Activated naive CD8-positive, alpha-beta T cell treated with anti-CD3 and anti-CD28 coated beads for 36 hours (primary cell): ENCODE measurements at regions not wholly inside any gene's neighbourhood (a gene's known extent, or its start where the extent isn't known, plus 50 kb on each side); places are given as distances from the start of the nearest gene placed in this dataset.

Source experiments
- DNase-seq: peaks from one replicate; pipeline ENCODE4 v3.0.0; 2021
- H3K27ac Mint-ChIP-seq: one replicate; pipeline ENCODE4 v1.8.0; 2022; ENCODE audit warnings: mild to moderate bottlenecking, moderate library complexity, mixed read lengths
- H3K27me3 Mint-ChIP-seq: one replicate; pipeline ENCODE4 v1.8.0; 2022; ENCODE audit warnings: mild to moderate bottlenecking, mixed read lengths
- H3K36me3 Mint-ChIP-seq: one replicate; pipeline ENCODE4 v1.8.0; 2021; ENCODE audit warnings: mild to moderate bottlenecking, mixed read lengths
- H3K4me1 Mint-ChIP-seq: one replicate; pipeline ENCODE4 v1.8.0; 2021; ENCODE audit warnings: mixed read lengths
- H3K4me3 Mint-ChIP-seq: one replicate; pipeline ENCODE4 v1.8.0; 2022; ENCODE audit warnings: mild to moderate bottlenecking, moderate library complexity, mixed read lengths
- H3K9me3 Mint-ChIP-seq: one replicate; pipeline ENCODE4 v1.8.0; 2022; ENCODE audit warnings: mixed read lengths

- Mint-ChIP-seq H3K4me3 (no peak overlapping the region), H3K36me3 (no peaks in the 10 kb centered on the region), H3K4me1 (no peaks in the 10 kb centered on the region), H3K9me3 (peaks cover 1% of the 10 kb centered on the region), H3K27ac (no peak overlapping the region), H3K27me3 (no peaks in the 10 kb centered on the region)
- DNase-seq = no peak
Observed at GRCh38 chr9:109584205-109584604, 86.1 kb upstream of the PTPN3 start.

GRCh38 chr9:109585796-109586195 lies 87.7 kb upstream of the PTPN3 start:
- H3K4me3 Mint-ChIP-seq = no peak overlapping the region
- no peak overlapping the region for H3K27ac Mint-ChIP-seq
- DNase-seq = no peak
- no peaks in the 10 kb centered on the region for H3K36me3 Mint-ChIP-seq
- peaks cover 3% of the 10 kb centered on the region for H3K9me3 Mint-ChIP-seq
- H3K27me3 Mint-ChIP-seq = peaks cover 6% of the 10 kb centered on the region
- H3K4me1 Mint-ChIP-seq = no peaks in the 10 kb centered on the region

- H3K4me1 Mint-ChIP-seq = no peaks in the 10 kb centered on the region
- H3K27me3 Mint-ChIP-seq = peaks cover 8% of the 10 kb centered on the region
- H3K9me3 Mint-ChIP-seq = peaks cover 3% of the 10 kb centered on the region
- H3K4me3 Mint-ChIP-seq = no peak overlapping the region
- no peak overlapping the region for H3K27ac Mint-ChIP-seq
- H3K36me3 Mint-ChIP-seq = no peaks in the 10 kb centered on the region
- no peak for DNase-seq
Observed at GRCh38 chr9:109586993-109587392, 88.9 kb upstream of the PTPN3 start.

GRCh38 chr9:109588415-109588814 lies 90.3 kb upstream of the PTPN3 start:
- Mint-ChIP-seq H3K27me3 (peaks cover 13% of the 10 kb centered on the region), H3K27ac (no peak overlapping the region), H3K4me3 (no peak overlapping the region), H3K36me3 (no peaks in the 10 kb centered on the region), H3K9me3 (peaks cover 3% of the 10 kb centered on the region), H3K4me1 (no peaks in the 10 kb centered on the region)
- no peak for DNase-seq

- no peaks in the 10 kb centered on the region for H3K4me1 Mint-ChIP-seq
- H3K9me3 Mint-ChIP-seq = peaks cover 3% of the 10 kb centered on the region
- peaks cover 22% of the 10 kb centered on the region for H3K27me3 Mint-ChIP-seq
- no peak overlapping the region for H3K27ac Mint-ChIP-seq
- DNase-seq = no peak
- no peak overlapping the region for H3K4me3 Mint-ChIP-seq
- no peaks in the 10 kb centered on the region for H3K36me3 Mint-ChIP-seq
Observed at GRCh38 chr9:109590966-109591365, 92.9 kb upstream of the PTPN3 start.

GRCh38 chr9:109591691-109592090 lies 93.6 kb upstream of the PTPN3 start:
- H3K36me3 Mint-ChIP-seq = no peaks in the 10 kb centered on the region
- H3K27me3 Mint-ChIP-seq = peaks cover 22% of the 10 kb centered on the region
- no peak for DNase-seq
- no peak overlapping the region for H3K27ac Mint-ChIP-seq
- no peak overlapping the region for H3K4me3 Mint-ChIP-seq
- peaks cover 3% of the 10 kb centered on the region for H3K9me3 Mint-ChIP-seq
- H3K4me1 Mint-ChIP-seq = no peaks in the 10 kb centered on the region

- no peak overlapping the region for H3K4me3 Mint-ChIP-seq
- DNase-seq = no peak
- H3K36me3 Mint-ChIP-seq = no peaks in the 10 kb centered on the region
- no peaks in the 10 kb centered on the region for H3K4me1 Mint-ChIP-seq
- H3K27me3 Mint-ChIP-seq = peaks cover 22% of the 10 kb centered on the region
- H3K27ac Mint-ChIP-seq = no peak overlapping the region
- peaks cover 3% of the 10 kb centered on the region for H3K9me3 Mint-ChIP-seq
Observed at GRCh38 chr9:109593612-109594011, 95.5 kb upstream of the PTPN3 start.

- Mint-ChIP-seq H3K27ac (no peak overlapping the region), H3K4me1 (no peaks in the 10 kb centered on the region), H3K27me3 (peaks cover 13% of the 10 kb centered on the region), H3K4me3 (no peak overlapping the region), H3K9me3 (no peaks in the 10 kb centered on the region), H3K36me3 (no peaks in the 10 kb centered on the region)
- no peak for DNase-seq
Observed at GRCh38 chr9:109597496-109597895, 99.4 kb upstream of the PTPN3 start.

- no peaks in the 10 kb centered on the region for H3K4me1 Mint-ChIP-seq
- no peaks in the 10 kb centered on the region for H3K36me3 Mint-ChIP-seq
- H3K9me3 Mint-ChIP-seq = no peaks in the 10 kb centered on the region
- H3K27ac Mint-ChIP-seq = no peak overlapping the region
- no peak overlapping the region for H3K4me3 Mint-ChIP-seq
- DNase-seq = no peak
- peaks cover 4% of the 10 kb centered on the region for H3K27me3 Mint-ChIP-seq
Observed at GRCh38 chr9:109599131-109599530, 101.0 kb upstream of the PTPN3 start.

GRCh38 chr9:109599711-109600110 lies 101.6 kb upstream of the PTPN3 start:
- Mint-ChIP-seq H3K36me3 (no peaks in the 10 kb centered on the region), H3K9me3 (no peaks in the 10 kb centered on the region), H3K27me3 (no peaks in the 10 kb centered on the region), H3K4me3 (no peak overlapping the region), H3K4me1 (no peaks in the 10 kb centered on the region), H3K27ac (no peak overlapping the region)
- DNase-seq = no peak

- H3K4me1 Mint-ChIP-seq = no peaks in the 10 kb centered on the region
- H3K9me3 Mint-ChIP-seq = no peaks in the 10 kb centered on the region
- no peaks in the 10 kb centered on the region for H3K27me3 Mint-ChIP-seq
- H3K36me3 Mint-ChIP-seq = no peaks in the 10 kb centered on the region
- no peak for DNase-seq
- H3K27ac Mint-ChIP-seq = no peak overlapping the region
- no peak overlapping the region for H3K4me3 Mint-ChIP-seq
Observed at GRCh38 chr9:109600142-109600541, 102.0 kb upstream of the PTPN3 start.

- Mint-ChIP-seq H3K27ac (no peak overlapping the region), H3K4me1 (no peaks in the 10 kb centered on the region), H3K4me3 (no peak overlapping the region), H3K27me3 (no peaks in the 10 kb centered on the region), H3K36me3 (no peaks in the 10 kb centered on the region), H3K9me3 (no peaks in the 10 kb centered on the region)
- DNase-seq = no peak
Observed at GRCh38 chr9:109601181-109601580, 103.1 kb upstream of the PTPN3 start.

- Mint-ChIP-seq H3K36me3 (no peaks in the 10 kb centered on the region), H3K27ac (no peak overlapping the region), H3K4me3 (no peak overlapping the region), H3K4me1 (no peaks in the 10 kb centered on the region), H3K27me3 (no peaks in the 10 kb centered on the region), H3K9me3 (no peaks in the 10 kb centered on the region)
- no peak for DNase-seq
Observed at GRCh38 chr9:109602987-109603386, 104.9 kb upstream of the PTPN3 start.

- Mint-ChIP-seq H3K9me3 (no peaks in the 10 kb centered on the region), H3K4me3 (no peak overlapping the region), H3K27me3 (no peaks in the 10 kb centered on the region)
Observed at GRCh38 chr9:109604131-109604530, 106.0 kb upstream of the PTPN3 start.

GRCh38 chr9:109604781-109605180 lies 106.7 kb upstream of the PTPN3 start:
- no peaks in the 10 kb centered on the region for H3K36me3 Mint-ChIP-seq
- no peak overlapping the region for H3K4me3 Mint-ChIP-seq
- no peaks in the 10 kb centered on the region for H3K27me3 Mint-ChIP-seq
- H3K27ac Mint-ChIP-seq = no peak overlapping the region
- DNase-seq = no peak
- H3K4me1 Mint-ChIP-seq = no peaks in the 10 kb centered on the region
- no peaks in the 10 kb centered on the region for H3K9me3 Mint-ChIP-seq

More at GRCh38 chr9:109604131-109604530, 106.0 kb upstream of the PTPN3 start:
- Mint-ChIP-seq H3K4me1 (no peaks in the 10 kb centered on the region), H3K27ac (no peak overlapping the region), H3K36me3 (no peaks in the 10 kb centered on the region)
- DNase-seq = no peak

- Mint-ChIP-seq H3K4me3 (no peak overlapping the region), H3K27me3 (no peaks in the 10 kb centered on the region), H3K27ac (no peak overlapping the region), H3K4me1 (no peaks in the 10 kb centered on the region), H3K36me3 (no peaks in the 10 kb centered on the region), H3K9me3 (no peaks in the 10 kb centered on the region)
- no peak for DNase-seq
Observed at GRCh38 chr9:109609060-109609459, 111.0 kb upstream of the PTPN3 start.

GRCh38 chr9:109616571-109617120 lies 118.5 kb upstream of the PTPN3 start:
- no peaks in the 10 kb centered on the region for H3K9me3 Mint-ChIP-seq
- DNase-seq = no peak
- H3K4me1 Mint-ChIP-seq = no peaks in the 10 kb centered on the region
- peaks cover 3% of the 10 kb centered on the region for H3K27me3 Mint-ChIP-seq
- no peak overlapping the region for H3K27ac Mint-ChIP-seq
- H3K36me3 Mint-ChIP-seq = no peaks in the 10 kb centered on the region
- H3K4me3 Mint-ChIP-seq = no peak overlapping the region
